Ishikawa (cell line): ENCODE measurements at regions not wholly inside any gene's neighbourhood (a gene's known extent, or its start where the extent isn't known, plus 50 kb on each side); places are given as distances from the start of the nearest gene placed in this dataset.

Experiments
- CEBPB ChIP-seq: IDR thresholded peaks from 2 replicates; pipeline ENCODE4 v1.6.1; 2012
- CREB1 ChIP-seq: IDR thresholded peaks from 2 replicates; pipeline ENCODE4 v1.6.1; 2012; ENCODE audit warnings: low read depth
- EGR1 ChIP-seq: IDR thresholded peaks from 2 replicates; pipeline ENCODE4 v1.6.1; 2012
- EP300 ChIP-seq: IDR thresholded peaks from 2 replicates; pipeline ENCODE4 v1.6.1; 2012; ENCODE audit warnings: borderline replicate concordance
- FOXM1 ChIP-seq: IDR thresholded peaks from 2 replicates; pipeline ENCODE4 v1.6.1; 2012; ENCODE audit warnings: low read depth, borderline replicate concordance
- NFIC ChIP-seq: IDR thresholded peaks from 2 replicates; pipeline ENCODE4 v1.6.1; 2012
- RAD21 ChIP-seq: IDR thresholded peaks from 2 replicates; pipeline ENCODE4 v1.6.1; 2012; ENCODE audit warnings: low read depth
- REST ChIP-seq: IDR thresholded peaks from 2 replicates; pipeline ENCODE4 v1.6.1; 2012; ENCODE audit warnings: low read depth, mild to moderate bottlenecking
- TAF1 ChIP-seq: IDR thresholded peaks from 2 replicates; pipeline ENCODE4 v1.6.1; 2012; ENCODE audit warnings: low read depth, mild to moderate bottlenecking
- TCF12 ChIP-seq: IDR thresholded peaks from 2 replicates; pipeline ENCODE4 v1.6.1; 2012; ENCODE audit warnings: low read depth
- TEAD4 ChIP-seq: IDR thresholded peaks from 2 replicates; pipeline ENCODE4 v1.6.1; 2012
- USF1 ChIP-seq: IDR thresholded peaks from 2 replicates; pipeline ENCODE4 v1.6.1; 2012
- YY1 ChIP-seq: IDR thresholded peaks from 2 replicates; pipeline ENCODE4 v1.6.1; 2012; ENCODE audit warnings: low read depth
- ZBTB7A ChIP-seq: IDR thresholded peaks from 2 replicates; pipeline ENCODE4 v1.6.1; 2012; ENCODE audit warnings: low read depth
- TF ChIP-seq, protein P1 (sequence below): IDR thresholded peaks from 2 replicates; pipeline ENCODE4 v1.6.1; 2012

- no peak for TF ChIP-seq TAF1
- TF ChIP-seq NFIC = no peak
- no peak for TF ChIP-seq EP300
- TF ChIP-seq TEAD4 = no peak
- TF ChIP-seq YY1 = no peak
These were observed 919.4 kb downstream of the TLE4 start for GRCh38 chr9:80491086-80491696.

GRCh38 chr9:80489329-80489728, 917.6 kb downstream of the TLE4 start:
- TF ChIP-seq ZBTB7A (no peak), TCF12 (no peak), REST (no peak), FOXM1 (no peak), CREB1 (no peak), NFIC (no peak), TEAD4 (no peak), RAD21 (no peak), YY1 (no peak), EGR1 (no peak), EP300 (no peak)
- TF ChIP-seq, protein P1, sequence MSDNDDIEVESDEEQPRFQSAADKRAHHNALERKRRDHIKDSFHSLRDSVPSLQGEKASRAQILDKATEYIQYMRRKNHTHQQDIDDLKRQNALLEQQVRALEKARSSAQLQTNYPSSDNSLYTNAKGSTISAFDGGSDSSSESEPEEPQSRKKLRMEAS = no peak

GRCh38 chr9:80485420-80486250, 913.9 kb downstream of the TLE4 start:
- TF ChIP-seq, protein P1 = no peak
- no peak for TF ChIP-seq ZBTB7A
- no peak for TF ChIP-seq RAD21
- TF ChIP-seq TCF12 = no peak

- TF ChIP-seq NFIC = no peak
- no peak for TF ChIP-seq ZBTB7A
- no peak for TF ChIP-seq USF1
- TF ChIP-seq TEAD4 = no peak
- TF ChIP-seq EGR1 = no peak
- TF ChIP-seq TCF12 = no peak
- TF ChIP-seq FOXM1 = no peak
- no peak for TF ChIP-seq REST
- TF ChIP-seq, protein P1 = no peak
These were observed 895.9 kb downstream of the TLE4 start for GRCh38 chr9:80467632-80468031.

DNA sequence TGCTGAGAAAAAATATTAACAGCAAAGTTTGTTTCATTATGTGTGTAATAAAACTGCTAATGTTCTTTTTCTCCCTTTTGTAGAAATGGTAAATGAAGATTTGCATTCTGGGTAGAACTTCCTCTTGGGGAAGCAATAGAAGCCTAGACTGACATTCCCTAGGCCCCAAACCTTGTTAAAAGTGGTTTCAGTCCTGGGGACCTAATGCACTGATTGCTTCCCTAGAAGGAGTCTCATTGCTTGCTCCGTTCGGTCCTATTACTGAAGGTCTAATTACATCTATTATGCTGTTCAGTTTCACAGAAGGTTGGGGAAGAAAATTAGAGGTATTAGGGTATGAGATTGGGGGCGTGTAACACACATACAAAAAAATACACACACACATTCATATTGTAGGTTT, 893.8 kb downstream of the TLE4 start:
- no peak for TF ChIP-seq EGR1
- TF ChIP-seq CEBPB = no peak
- TF ChIP-seq REST = no peak
- TF ChIP-seq TEAD4 = no peak
- TF ChIP-seq, protein P1 = no peak
